Stimulated activated naive B cell treated with anti-CD40 and anti-IgM and Interleukin-4, amounts not matched to agents 10 μg/mL and 1 μg/mL and 100 μg/mL, for 72 hours (primary cell): ENCODE measurements at regions not wholly inside any gene's neighbourhood (a gene's known extent, or its start where the extent isn't known, plus 50 kb on each side); places are given as distances from the start of the nearest gene placed in this dataset.

Source experiments
- ATAC-seq, 2 donors: fragments of 150-1000 bp; cut with Tn5 transposase; replicated peaks; 2 replicates each; pipeline ENCODE4 v1.10.0; 2021; ENCODE audit warnings: moderate library complexity in 1 of 2
- DNase-seq: peaks from one replicate; pipeline ENCODE4 v3.0.0; 2021
- H3K27ac Mint-ChIP-seq: one replicate; pipeline ENCODE4 v1.8.0; 2022; ENCODE audit warnings: mild to moderate bottlenecking, mixed read lengths
- H3K27me3 Mint-ChIP-seq, 2 donors: one replicate each; pipeline ENCODE4 v1.8.0; 2022; ENCODE audit warnings: mixed read lengths in 2 of 2
- H3K36me3 Mint-ChIP-seq, 2 donors: one replicate each; pipeline ENCODE4 v1.8.0; 2022; ENCODE audit warnings: mixed read lengths in 2 of 2, mild to moderate bottlenecking in 1 of 2
- H3K4me1 Mint-ChIP-seq, 2 donors: one replicate each; pipeline ENCODE4 v1.8.0; 2022; ENCODE audit warnings: mixed read lengths in 2 of 2, mild to moderate bottlenecking in 1 of 2
- H3K4me3 Mint-ChIP-seq, 2 donors: one replicate each; pipeline ENCODE4 v1.8.0; 2022; ENCODE audit warnings: mild to moderate bottlenecking in 2 of 2, mixed read lengths in 2 of 2, moderate library complexity in 1 of 2
- H3K9me3 Mint-ChIP-seq, 2 donors: one replicate each; pipeline ENCODE4 v1.8.0; 2022; ENCODE audit warnings: mixed read lengths in 2 of 2, mild to moderate bottlenecking in 1 of 2

DNA sequence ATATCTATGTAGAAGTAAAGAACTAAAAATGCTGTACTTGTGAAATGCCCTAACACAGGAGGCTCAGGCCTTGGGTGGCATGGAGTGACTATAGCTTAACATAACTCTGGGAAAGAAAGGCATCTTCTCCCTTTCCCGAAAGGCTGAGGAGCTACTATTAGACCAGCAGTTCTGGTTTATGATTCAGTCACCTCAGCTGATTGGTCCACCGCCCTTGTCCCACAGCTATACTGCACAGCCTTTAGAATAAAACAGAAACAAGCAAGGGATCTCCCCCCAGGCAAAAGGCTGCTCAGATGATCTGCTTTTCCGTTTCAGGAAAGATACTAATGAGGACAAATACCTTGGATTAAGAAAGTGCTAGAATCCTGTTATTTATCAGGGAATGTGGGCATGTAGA, 171.3 kb downstream of the SNCA start:
- DNase-seq (no peak), ATAC-seq (no peak)
- no peaks in the 10 kb centered on the region for H3K4me1 Mint-ChIP-seq
- no peak overlapping the region for H3K4me3 Mint-ChIP-seq
- no peaks in the 10 kb centered on the region for H3K9me3 Mint-ChIP-seq
- no peak overlapping the region for H3K27ac Mint-ChIP-seq
- H3K36me3 Mint-ChIP-seq, result no peaks in the 10 kb centered on the region
- peaks cover 0 to 5% of the 10 kb centered on the region in 2 donors for H3K27me3 Mint-ChIP-seq

DNA sequence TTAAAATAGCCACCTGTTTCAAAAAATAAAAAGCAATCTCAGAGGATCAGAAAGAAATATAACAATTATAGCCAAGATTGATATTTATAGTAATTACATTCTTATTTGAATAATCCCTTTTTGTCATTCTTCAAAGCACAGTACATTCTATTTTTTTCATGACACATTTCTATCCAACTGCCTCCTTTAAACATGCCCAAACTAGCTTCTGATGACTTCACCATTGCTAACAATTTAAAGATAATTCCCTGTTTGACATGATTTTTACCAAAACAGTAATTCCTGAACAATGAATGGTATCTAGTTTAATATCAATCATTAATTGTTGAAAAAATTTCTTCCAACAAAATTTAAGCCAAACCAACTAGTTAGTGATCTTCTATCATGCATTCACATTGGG, 172.4 kb downstream of the SNCA start:
- Mint-ChIP-seq H3K27me3 (no peaks in the 10 kb centered on the region), H3K4me1 (no peaks in the 10 kb centered on the region), H3K4me3 (no peak overlapping the region), H3K27ac (no peak overlapping the region), H3K9me3 (no peaks in the 10 kb centered on the region), H3K36me3 (no peaks in the 10 kb centered on the region)
- DNase-seq, result no peak
- ATAC-seq, result no peak

- no peak for ATAC-seq
- Mint-ChIP-seq H3K36me3 (no peaks in the 10 kb centered on the region), H3K27ac (no peak overlapping the region), H3K4me1 (peaks cover 6 to 7% of the 10 kb centered on the region in 2 donors), H3K4me3 (no peak overlapping the region), H3K9me3 (no peaks in the 10 kb centered on the region), H3K27me3 (no peaks in the 10 kb centered on the region)
- DNase-seq, result no peak
These were observed 175.6 kb downstream of the SNCA start for GRCh38 chr4:89661173-89661899.

DNA sequence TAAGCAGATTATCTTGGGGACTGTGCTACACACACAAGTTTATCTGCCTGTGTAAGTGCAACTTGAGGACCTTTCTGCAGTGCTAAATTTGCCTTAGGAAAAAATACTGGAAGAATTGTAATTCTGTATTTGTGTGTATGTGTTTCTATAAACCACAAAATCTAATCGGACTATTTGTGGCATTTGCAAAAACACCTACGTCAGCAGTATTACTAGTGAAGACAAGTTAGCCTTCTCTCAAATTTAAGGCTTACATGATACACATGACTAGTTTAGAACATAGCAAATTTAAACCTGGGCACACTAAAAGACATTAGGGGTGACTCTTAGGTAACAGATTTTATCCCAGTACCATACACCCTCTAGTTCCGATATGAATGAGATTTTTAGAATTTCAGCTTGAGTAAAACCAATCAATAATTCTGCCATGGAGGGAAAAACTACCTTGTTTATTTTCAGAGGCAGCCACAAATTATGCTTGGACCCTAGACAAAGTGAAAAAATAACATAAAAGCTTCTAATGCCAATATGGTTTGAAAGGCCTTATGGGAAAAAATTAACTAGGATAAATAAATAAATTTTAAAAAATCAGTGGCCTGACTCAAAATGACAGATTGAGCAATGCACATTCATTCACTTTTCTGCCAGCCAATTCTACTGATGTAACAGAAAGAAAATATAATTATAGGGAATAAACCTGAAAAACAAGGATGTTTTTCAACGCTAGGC, 176.4 kb downstream of the SNCA start:
- H3K4me1 Mint-ChIP-seq, result peaks cover 6 to 7% of the 10 kb centered on the region in 2 donors
- H3K27me3 Mint-ChIP-seq, result no peaks in the 10 kb centered on the region
- H3K9me3 Mint-ChIP-seq, result no peaks in the 10 kb centered on the region
- DNase-seq, result no peak
- no peak for ATAC-seq
- no peak overlapping the region for H3K27ac Mint-ChIP-seq
- no peak overlapping the region for H3K4me3 Mint-ChIP-seq
- H3K36me3 Mint-ChIP-seq, result no peaks in the 10 kb centered on the region

GRCh38 chr4:89658701-89659024, 178.3 kb downstream of the SNCA start:
- no peaks in the 10 kb centered on the region for H3K9me3 Mint-ChIP-seq
- peak overlapping the region; percentile 93 for H3K27ac Mint-ChIP-seq
- no peaks in the 10 kb centered on the region for H3K36me3 Mint-ChIP-seq
- peaks cover 6 to 7% of the 10 kb centered on the region in 2 donors for H3K4me1 Mint-ChIP-seq
- H3K27me3 Mint-ChIP-seq, result no peaks in the 10 kb centered on the region
- H3K4me3 Mint-ChIP-seq, result peak overlapping the region; percentile 54 to 74
- peak; percentile 2 for DNase-seq
- ATAC-seq, result peak; percentile 87 to 89

GRCh38 chr4:89657931-89658700, 178.8 kb downstream of the SNCA start:
- DNase-seq, result no peak
- H3K36me3 Mint-ChIP-seq, result no peaks in the 10 kb centered on the region

DNA sequence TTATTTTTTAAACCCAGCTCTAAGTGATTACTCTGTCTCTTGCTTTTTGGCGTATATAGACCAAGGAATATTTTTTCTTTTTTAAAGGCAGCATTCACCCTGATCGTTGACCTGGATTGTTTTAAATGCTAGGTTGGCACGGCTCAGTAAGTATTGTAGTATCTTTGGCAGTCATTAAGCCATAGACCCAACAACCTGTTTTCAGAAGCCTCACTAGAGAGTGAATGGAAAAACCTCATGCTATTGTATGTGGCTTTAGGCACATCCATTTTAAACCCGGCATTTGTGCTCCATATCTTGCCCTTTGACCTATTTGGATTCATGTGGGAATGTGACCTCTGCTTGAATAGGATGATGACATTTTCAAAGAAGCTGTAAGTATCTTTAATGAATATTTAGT, 183.9 kb downstream of the SNCA start:
- Mint-ChIP-seq H3K9me3 (no peaks in the 10 kb centered on the region), H3K27me3 (no peaks in the 10 kb centered on the region), H3K27ac (no peak overlapping the region), H3K4me3 (no peak overlapping the region), H3K4me1 (peaks cover 0 to 2% of the 10 kb centered on the region in 2 donors), H3K36me3 (no peaks in the 10 kb centered on the region)
- ATAC-seq (no peak), DNase-seq (no peak)

More at GRCh38 chr4:89657931-89658700, 178.8 kb downstream of the SNCA start:
- Mint-ChIP-seq H3K9me3 (no peaks in the 10 kb centered on the region), H3K4me3 (peak overlapping the region; percentile 54 to 74), H3K27ac (peak overlapping the region; percentile 93), H3K27me3 (no peaks in the 10 kb centered on the region), H3K4me1 (peaks cover 6 to 7% of the 10 kb centered on the region in 2 donors)
- peak; percentile 82 for ATAC-seq

DNA sequence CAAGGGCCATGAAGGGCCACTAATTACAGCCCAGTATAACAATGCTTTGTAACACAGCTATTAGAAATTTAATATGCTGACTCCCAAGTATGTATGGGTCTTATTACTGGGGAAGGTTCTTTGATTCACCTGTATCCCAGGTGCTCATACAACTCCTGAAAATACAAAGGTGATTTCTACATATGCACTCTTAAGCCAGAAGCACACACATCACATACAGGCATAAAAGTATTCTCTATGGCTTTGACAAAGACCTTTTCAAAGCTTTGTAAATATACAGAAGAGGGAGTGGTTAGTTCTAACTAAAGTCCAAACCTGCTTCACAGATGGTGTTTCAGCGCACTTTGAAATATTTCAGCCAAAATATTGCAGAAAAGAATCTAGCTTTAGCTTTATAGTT, 191.5 kb downstream of the SNCA start:
- Mint-ChIP-seq H3K4me3 (no peak overlapping the region), H3K27me3 (peaks cover 4 to 5% of the 10 kb centered on the region in 2 donors), H3K4me1 (no peaks in the 10 kb centered on the region), H3K36me3 (no peaks in the 10 kb centered on the region), H3K9me3 (no peaks in the 10 kb centered on the region), H3K27ac (no peak overlapping the region)
- ATAC-seq (no peak), DNase-seq (no peak)

DNA sequence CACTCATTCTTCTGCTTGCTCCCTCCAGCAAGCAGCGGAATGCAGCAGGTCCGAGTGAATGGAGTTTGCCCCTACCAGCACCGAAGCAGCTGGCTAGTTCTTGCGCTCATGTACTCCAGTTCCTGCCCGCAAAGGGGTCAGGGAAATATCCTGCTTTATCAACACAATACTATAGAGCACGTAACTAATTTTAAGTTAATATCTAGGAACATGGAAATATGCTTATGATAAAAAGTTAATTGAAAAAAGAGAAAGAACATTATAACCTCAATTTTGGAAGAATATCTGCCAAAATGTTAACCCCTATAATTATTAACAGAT, 195.6 kb downstream of the SNCA start:
- H3K27ac Mint-ChIP-seq, result no peak overlapping the region
- H3K27me3 Mint-ChIP-seq, result peaks cover 4 to 5% of the 10 kb centered on the region in 2 donors
- H3K4me3 Mint-ChIP-seq, result no peak overlapping the region
- DNase-seq, result no peak
- no peaks in the 10 kb centered on the region for H3K9me3 Mint-ChIP-seq
- H3K36me3 Mint-ChIP-seq, result no peaks in the 10 kb centered on the region
- no peak for ATAC-seq
- H3K4me1 Mint-ChIP-seq, result no peaks in the 10 kb centered on the region

- Mint-ChIP-seq H3K27me3 (peaks cover 4 to 5% of the 10 kb centered on the region in 2 donors), H3K36me3 (no peaks in the 10 kb centered on the region), H3K4me3 (no peak overlapping the region), H3K27ac (no peak overlapping the region), H3K4me1 (no peaks in the 10 kb centered on the region), H3K9me3 (no peaks in the 10 kb centered on the region)
- ATAC-seq, result peak; percentile 38 to 41
- no peak for DNase-seq
These were observed 196.2 kb downstream of the SNCA start for GRCh38 chr4:89640620-89641366.

- Mint-ChIP-seq H3K4me3 (no peak overlapping the region), H3K36me3 (no peaks in the 10 kb centered on the region), H3K9me3 (no peaks in the 10 kb centered on the region), H3K27ac (no peak overlapping the region), H3K4me1 (no peaks in the 10 kb centered on the region), H3K27me3 (peaks cover 4 to 5% of the 10 kb centered on the region in 2 donors)
- no peak for ATAC-seq
- no peak for DNase-seq
These were observed 197.6 kb downstream of the SNCA start for GRCh38 chr4:89639395-89639794.

DNA sequence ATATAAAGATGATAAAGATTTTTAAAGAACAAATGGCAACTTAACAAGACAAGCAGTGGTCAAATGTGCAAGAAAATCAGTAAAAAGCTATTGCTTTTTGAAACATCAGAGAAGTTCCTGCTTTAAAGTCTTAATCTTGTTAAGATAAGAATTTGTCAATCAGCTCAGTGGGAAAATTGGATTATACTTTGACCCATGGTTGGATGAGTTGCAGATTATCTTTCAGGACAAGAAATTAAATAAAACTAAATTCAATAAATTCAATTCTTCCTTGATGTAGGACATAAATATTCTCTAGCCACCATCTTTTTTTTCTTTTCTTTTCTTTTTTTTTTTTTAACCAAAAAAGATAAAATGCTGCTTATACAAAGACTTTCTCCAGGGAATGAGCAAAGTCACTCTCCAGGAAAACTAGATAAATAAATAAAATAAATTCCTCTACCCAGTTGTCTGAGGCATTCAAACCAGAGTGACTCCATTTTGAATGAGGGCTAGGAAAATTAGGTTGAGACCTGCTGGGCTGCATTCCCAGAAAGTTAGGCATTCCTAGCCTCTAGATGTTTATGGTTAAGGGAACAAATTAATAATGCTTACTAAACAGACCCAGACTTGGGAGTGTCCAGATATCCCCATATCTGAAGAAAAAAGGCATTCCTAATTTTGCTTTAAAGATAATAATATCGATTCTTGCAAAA, 211.2 kb downstream of the SNCA start:
- Mint-ChIP-seq H3K9me3 (no peaks in the 10 kb centered on the region), H3K27me3 (peaks cover 0 to 6% of the 10 kb centered on the region in 2 donors), H3K4me3 (no peak overlapping the region), H3K27ac (no peak overlapping the region), H3K4me1 (no peaks in the 10 kb centered on the region), H3K36me3 (no peaks in the 10 kb centered on the region)
- ATAC-seq (no peak), DNase-seq (no peak)

GRCh38 chr4:89619206-89619962, 217.6 kb downstream of the SNCA start:
- Mint-ChIP-seq H3K27me3 (no peaks in the 10 kb centered on the region), H3K9me3 (no peaks in the 10 kb centered on the region), H3K36me3 (no peaks in the 10 kb centered on the region), H3K4me1 (no peaks in the 10 kb centered on the region), H3K4me3 (no peak overlapping the region), H3K27ac (no peak overlapping the region)
- ATAC-seq (no peak), DNase-seq (no peak)
